ENCODE measurements at regions not wholly inside any gene's neighbourhood (a gene's known extent, or its start where the extent isn't known, plus 50 kb on each side); places are given as distances from the start of the nearest gene placed in this dataset.

- Histone ChIP-seq H3K4me1 (ENCODE audit: insufficient read depth, low read length) (no peaks in the 10 kb centered on the region), H3K27me3 (ENCODE audit: insufficient read depth, low read length) (no peaks in the 10 kb centered on the region), H3K9me3 (ENCODE audit: control insufficient read depth in 1 of 2, low read length in 2 of 2) (no peaks in the 10 kb centered on the region), H3K4me3 (ENCODE audit: low read length in 2 of 2) (no peak overlapping the region), H3K27ac (ENCODE audit: low read depth, low read length) (no peak overlapping the region), H3K36me3 (ENCODE audit: insufficient read depth, low read length) (no peaks in the 10 kb centered on the region)
- DNase-seq, result no peak
- Mint-ChIP-seq H3K4me3 (no peak overlapping the region), H3K36me3 (no peaks in the 10 kb centered on the region), H3K27ac (no peak overlapping the region), H3K4me1 (no peaks in the 10 kb centered on the region), H3K27me3 (peaks cover 0 to 2% of the 10 kb centered on the region in 2 donors), H3K9me3 (no peaks in the 10 kb centered on the region)
- POLR2A ChIA-PET (ENCODE audit: partially characterized antibody), result no interaction called here
- intact Hi-C loops (cut with micrococcal nuclease), result no loop called here
- CTCF ChIA-PET (ENCODE audit: partially characterized antibody), result no interaction called here
Observed at GRCh38 chr6:109305028-109305427, 77.2 kb downstream of the CD164 start.

GRCh38 chr6:109304284-109305015 lies 77.8 kb downstream of the CD164 start:
- no peak for DNase-seq
- Mint-ChIP-seq H3K27me3 (peaks cover 0 to 2% of the 10 kb centered on the region in 2 donors), H3K4me1 (no peaks in the 10 kb centered on the region), H3K4me3 (no peak overlapping the region), H3K9me3 (no peaks in the 10 kb centered on the region), H3K27ac (no peak overlapping the region), H3K36me3 (no peaks in the 10 kb centered on the region)
- ChIA-PET POLR2A (ENCODE audit: partially characterized antibody) (no interaction called here), CTCF (ENCODE audit: partially characterized antibody) (no interaction called here)
- intact Hi-C loops (cut with micrococcal nuclease), result no loop called here
- Histone ChIP-seq H3K9me3 (ENCODE audit: control insufficient read depth in 1 of 2, low read length in 2 of 2) (no peaks in the 10 kb centered on the region), H3K4me1 (ENCODE audit: insufficient read depth, low read length) (no peaks in the 10 kb centered on the region), H3K27ac (ENCODE audit: low read depth, low read length) (no peak overlapping the region), H3K36me3 (ENCODE audit: insufficient read depth, low read length) (no peaks in the 10 kb centered on the region), H3K4me3 (ENCODE audit: low read length in 2 of 2) (no peak overlapping the region), H3K27me3 (ENCODE audit: insufficient read depth, low read length) (no peaks in the 10 kb centered on the region)

- H3K9me3 ChIP-seq (ENCODE audit: control insufficient read depth in 1 of 2, low read length in 2 of 2), result no peaks in the 10 kb centered on the region
- no peaks in the 10 kb centered on the region for H3K4me1 ChIP-seq (ENCODE audit: insufficient read depth, low read length)
- Mint-ChIP-seq H3K27ac (no peak overlapping the region), H3K9me3 (no peaks in the 10 kb centered on the region), H3K36me3 (no peaks in the 10 kb centered on the region), H3K4me1 (no peaks in the 10 kb centered on the region), H3K4me3 (no peak overlapping the region), H3K27me3 (peaks cover 0 to 2% of the 10 kb centered on the region in 2 donors)
- no peaks in the 10 kb centered on the region for H3K27me3 ChIP-seq (ENCODE audit: insufficient read depth, low read length)
- no peak overlapping the region for H3K4me3 ChIP-seq (ENCODE audit: low read length in 2 of 2)
- DNase-seq, result no peak
- POLR2A ChIA-PET (ENCODE audit: partially characterized antibody), result no interaction called here
- CTCF ChIA-PET (ENCODE audit: partially characterized antibody), result no interaction called here
- no peak overlapping the region for H3K27ac ChIP-seq (ENCODE audit: low read depth, low read length)
- intact Hi-C loops (cut with micrococcal nuclease), result no loop called here
- H3K36me3 ChIP-seq (ENCODE audit: insufficient read depth, low read length), result no peaks in the 10 kb centered on the region
Observed at GRCh38 chr6:109303640-109304283, 78.5 kb downstream of the CD164 start.

- ChIA-PET CTCF (ENCODE audit: partially characterized antibody) (no interaction called here), POLR2A (ENCODE audit: partially characterized antibody) (no interaction called here)
- Histone ChIP-seq H3K27ac (ENCODE audit: low read depth, low read length) (no peak overlapping the region), H3K27me3 (ENCODE audit: insufficient read depth, low read length) (no peaks in the 10 kb centered on the region), H3K9me3 (ENCODE audit: control insufficient read depth in 1 of 2, low read length in 2 of 2) (no peaks in the 10 kb centered on the region), H3K4me3 (ENCODE audit: low read length in 2 of 2) (no peak overlapping the region), H3K4me1 (ENCODE audit: insufficient read depth, low read length) (no peaks in the 10 kb centered on the region), H3K36me3 (ENCODE audit: insufficient read depth, low read length) (no peaks in the 10 kb centered on the region)
- H3K4me3 Mint-ChIP-seq, result no peak overlapping the region
- H3K9me3 Mint-ChIP-seq, result no peaks in the 10 kb centered on the region
- H3K4me1 Mint-ChIP-seq, result no peaks in the 10 kb centered on the region
- intact Hi-C loops (cut with micrococcal nuclease), result no loop called here
- no peak for DNase-seq
- no peaks in the 10 kb centered on the region for H3K36me3 Mint-ChIP-seq
- no peak overlapping the region for H3K27ac Mint-ChIP-seq
- peaks cover 0 to 2% of the 10 kb centered on the region in 2 donors for H3K27me3 Mint-ChIP-seq
Observed at GRCh38 chr6:109303164-109303563, 79.1 kb downstream of the CD164 start.

GRCh38 chr6:109302176-109302575 lies 80.1 kb downstream of the CD164 start:
- no peak overlapping the region for H3K4me3 ChIP-seq (ENCODE audit: low read length in 2 of 2)
- Mint-ChIP-seq H3K27me3 (peaks cover under 1 to 2% of the 10 kb centered on the region in 2 donors), H3K36me3 (no peaks in the 10 kb centered on the region), H3K9me3 (no peaks in the 10 kb centered on the region), H3K27ac (no peak overlapping the region), H3K4me3 (no peak overlapping the region), H3K4me1 (peaks cover 0 to 3% (median 0%) of the 10 kb centered on the region in 4 donors)
- DNase-seq, result no peak
- ChIA-PET POLR2A (ENCODE audit: partially characterized antibody) (no interaction called here), CTCF (ENCODE audit: partially characterized antibody) (interaction anchor here (0.8 kb wide), 1 partner anchor 12 kb away, joined by 3 read pairs; no protein-coding TSS in a partner anchor)
- intact Hi-C loops (cut with micrococcal nuclease), result no loop called here
- H3K27me3 ChIP-seq (ENCODE audit: insufficient read depth, low read length), result no peaks in the 10 kb centered on the region
- H3K27ac ChIP-seq (ENCODE audit: low read depth, low read length), result no peak overlapping the region
- no peaks in the 10 kb centered on the region for H3K9me3 ChIP-seq (ENCODE audit: control insufficient read depth in 1 of 2, low read length in 2 of 2)
- H3K36me3 ChIP-seq (ENCODE audit: insufficient read depth, low read length), result no peaks in the 10 kb centered on the region
- no peaks in the 10 kb centered on the region for H3K4me1 ChIP-seq (ENCODE audit: insufficient read depth, low read length)

GRCh38 chr6:109301418-109301817 lies 80.8 kb downstream of the CD164 start:
- Histone ChIP-seq H3K9me3 (ENCODE audit: control insufficient read depth in 1 of 2, low read length in 2 of 2) (no peaks in the 10 kb centered on the region), H3K4me3 (ENCODE audit: low read length in 2 of 2) (no peak overlapping the region), H3K27me3 (ENCODE audit: insufficient read depth, low read length) (no peaks in the 10 kb centered on the region), H3K4me1 (ENCODE audit: insufficient read depth, low read length) (no peaks in the 10 kb centered on the region), H3K36me3 (ENCODE audit: insufficient read depth, low read length) (no peaks in the 10 kb centered on the region), H3K27ac (ENCODE audit: low read depth, low read length) (no peak overlapping the region)
- ChIA-PET CTCF (ENCODE audit: partially characterized antibody) (interaction anchor here (0.8 kb wide), 1 partner anchor 12 kb away, joined by 3 read pairs; no protein-coding TSS in a partner anchor), POLR2A (ENCODE audit: partially characterized antibody) (no interaction called here)
- H3K27me3 Mint-ChIP-seq, result peaks cover 2 to 5% of the 10 kb centered on the region in 2 donors
- no peaks in the 10 kb centered on the region for H3K36me3 Mint-ChIP-seq
- H3K27ac Mint-ChIP-seq, result no peak overlapping the region
- intact Hi-C loops (cut with micrococcal nuclease), result no loop called here
- DNase-seq, result no peak
- H3K4me3 Mint-ChIP-seq, result no peak overlapping the region
- peaks cover 0 to 3% (median under 1%) of the 10 kb centered on the region in 4 donors for H3K4me1 Mint-ChIP-seq
- H3K9me3 Mint-ChIP-seq, result no peaks in the 10 kb centered on the region

GRCh38 chr6:109300874-109301273 lies 81.4 kb downstream of the CD164 start:
- Histone ChIP-seq H3K36me3 (ENCODE audit: insufficient read depth, low read length) (no peaks in the 10 kb centered on the region), H3K27me3 (ENCODE audit: insufficient read depth, low read length) (no peaks in the 10 kb centered on the region), H3K4me1 (ENCODE audit: insufficient read depth, low read length) (no peaks in the 10 kb centered on the region), H3K9me3 (ENCODE audit: control insufficient read depth in 1 of 2, low read length in 2 of 2) (no peaks in the 10 kb centered on the region), H3K4me3 (ENCODE audit: low read length in 2 of 2) (no peak overlapping the region), H3K27ac (ENCODE audit: low read depth, low read length) (no peak overlapping the region)
- Mint-ChIP-seq H3K27ac (no peak overlapping the region), H3K27me3 (peaks cover 2 to 6% of the 10 kb centered on the region in 2 donors), H3K4me1 (peaks cover 0 to 3% (median under 1%) of the 10 kb centered on the region in 4 donors), H3K36me3 (no peaks in the 10 kb centered on the region), H3K4me3 (no peak overlapping the region), H3K9me3 (no peaks in the 10 kb centered on the region)
- ChIA-PET POLR2A (ENCODE audit: partially characterized antibody) (no interaction called here), CTCF (ENCODE audit: partially characterized antibody) (no interaction called here)
- intact Hi-C loops (cut with micrococcal nuclease), result no loop called here
- no peak for DNase-seq
